ENCODE measurements at regions not wholly inside any gene's neighbourhood (a gene's known extent, or its start where the extent isn't known, plus 50 kb on each side); places are given as distances from the start of the nearest gene placed in this dataset.

DNA sequence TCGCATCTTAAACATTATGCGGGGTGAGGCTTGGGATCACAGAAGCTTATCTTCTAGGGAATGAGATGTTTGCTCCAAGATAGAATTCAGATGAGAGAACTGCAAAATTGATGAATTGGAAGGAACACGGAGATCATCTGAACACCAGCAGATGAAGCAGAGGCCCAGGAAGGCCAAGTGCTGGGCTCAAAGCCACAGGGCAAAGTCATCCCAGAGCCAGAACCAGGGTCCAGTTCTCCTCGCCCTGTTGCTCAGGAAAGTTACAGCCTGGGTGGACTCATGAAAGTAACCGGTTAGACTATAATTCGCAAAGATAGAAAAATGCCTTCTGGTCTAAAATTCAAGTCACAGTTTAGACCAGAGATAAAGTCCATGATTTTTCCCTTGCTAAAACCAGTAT is 456.1 kb upstream of the ID2 start:
- no peak overlapping the region for H3K4me3 ChIP-seq (ENCODE audit: insufficient read depth, low read depth, low read length, poor library complexity, severe bottlenecking)
- H3K36me3 ChIP-seq (ENCODE audit: control insufficient read depth, insufficient read depth, low read length) = no peaks in the 10 kb centered on the region
- H3K9me3 ChIP-seq (ENCODE audit: control insufficient read depth, low read length) = no peaks in the 10 kb centered on the region
- no peaks in the 10 kb centered on the region for H3K4me1 ChIP-seq (ENCODE audit: control insufficient read depth, insufficient read depth, low read length, poor library complexity, severe bottlenecking)
- H3K27ac ChIP-seq (ENCODE audit: insufficient read depth, low read length, poor library complexity, severe bottlenecking) = no peak overlapping the region
- no peak for DNase-seq
- H3K27me3 ChIP-seq (replicated peaks; ENCODE audit: control insufficient read depth, insufficient read depth, low read length, poor library complexity, severe bottlenecking) = no peaks in the 10 kb centered on the region

DNA sequence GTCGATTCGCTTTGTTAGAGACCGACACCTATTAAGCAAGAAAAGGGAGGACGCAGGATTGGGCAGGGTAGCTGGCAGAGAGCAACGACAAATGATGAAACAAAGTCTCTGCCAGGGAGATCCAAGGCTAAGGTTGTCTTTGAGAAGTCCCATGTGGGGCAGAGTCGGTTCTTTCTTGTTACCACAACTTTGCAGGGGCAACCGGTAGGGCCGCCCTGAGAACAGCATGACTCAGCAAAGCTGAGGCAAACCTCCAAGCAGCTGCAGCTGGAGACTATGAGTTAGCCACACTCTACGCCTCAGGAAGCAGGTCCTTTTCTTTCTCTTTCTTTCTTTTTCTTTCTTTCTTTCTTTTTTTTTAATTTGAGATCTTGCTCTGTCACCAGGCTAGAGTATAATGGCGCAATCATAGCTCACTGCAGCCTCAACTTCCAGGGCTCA is 452.3 kb upstream of the ID2 start:
- Histone ChIP-seq H3K27ac (ENCODE audit: insufficient read depth, low read length, poor library complexity, severe bottlenecking) (no peak overlapping the region), H3K4me3 (ENCODE audit: insufficient read depth, low read depth, low read length, poor library complexity, severe bottlenecking) (no peak overlapping the region), H3K27me3 (replicated peaks; ENCODE audit: control insufficient read depth, insufficient read depth, low read length, poor library complexity, severe bottlenecking) (no peaks in the 10 kb centered on the region), H3K36me3 (ENCODE audit: control insufficient read depth, insufficient read depth, low read length) (no peaks in the 10 kb centered on the region), H3K4me1 (ENCODE audit: control insufficient read depth, insufficient read depth, low read length, poor library complexity, severe bottlenecking) (no peaks in the 10 kb centered on the region), H3K9me3 (ENCODE audit: control insufficient read depth, low read length) (no peaks in the 10 kb centered on the region)
- DNase-seq = no peak

DNA sequence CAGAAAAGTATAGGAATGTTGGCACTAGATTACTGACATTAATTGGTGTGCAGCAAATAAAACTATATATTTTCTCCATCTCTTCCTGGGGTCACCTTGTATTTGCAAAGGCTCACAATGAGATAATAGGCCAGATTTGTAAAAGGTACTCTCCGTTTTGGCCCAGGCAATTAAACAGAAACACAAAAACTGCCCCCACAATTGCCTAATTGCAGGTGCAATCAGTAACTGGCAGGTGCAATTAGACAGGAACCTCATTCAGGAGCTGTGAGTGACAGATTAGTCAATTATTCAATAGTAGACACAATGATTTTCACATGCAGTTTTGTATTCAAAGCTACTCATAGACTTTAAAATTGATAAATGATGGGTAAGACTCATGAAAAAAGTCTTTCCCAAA is 451.4 kb upstream of the ID2 start:
- DNase-seq = no peak
- Histone ChIP-seq H3K9me3 (ENCODE audit: control insufficient read depth, low read length) (no peaks in the 10 kb centered on the region), H3K4me3 (ENCODE audit: insufficient read depth, low read depth, low read length, poor library complexity, severe bottlenecking) (no peak overlapping the region), H3K27me3 (replicated peaks; ENCODE audit: control insufficient read depth, insufficient read depth, low read length, poor library complexity, severe bottlenecking) (no peaks in the 10 kb centered on the region), H3K27ac (ENCODE audit: insufficient read depth, low read length, poor library complexity, severe bottlenecking) (no peak overlapping the region), H3K4me1 (ENCODE audit: control insufficient read depth, insufficient read depth, low read length, poor library complexity, severe bottlenecking) (no peaks in the 10 kb centered on the region), H3K36me3 (ENCODE audit: control insufficient read depth, insufficient read depth, low read length) (no peaks in the 10 kb centered on the region)

DNA sequence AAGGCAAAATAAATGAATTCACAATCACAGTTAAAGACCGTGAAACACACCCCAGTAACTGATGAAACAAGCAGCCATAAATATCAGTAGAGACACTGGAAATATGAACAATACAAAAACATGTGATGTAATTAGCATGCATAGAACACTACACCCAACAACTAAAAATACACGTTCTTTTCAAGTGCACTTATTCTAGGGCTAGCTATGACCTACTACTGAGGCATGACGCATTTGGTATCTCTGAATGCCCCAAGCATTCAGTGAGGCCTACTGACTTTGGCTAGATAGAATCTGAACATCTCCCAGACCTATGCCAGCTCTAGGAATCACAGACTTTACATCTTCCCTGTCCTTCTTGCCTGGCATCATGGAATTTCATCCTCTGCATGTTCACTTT is 450.0 kb upstream of the ID2 start:
- Histone ChIP-seq H3K36me3 (ENCODE audit: control insufficient read depth, insufficient read depth, low read length) (no peaks in the 10 kb centered on the region), H3K27me3 (replicated peaks; ENCODE audit: control insufficient read depth, insufficient read depth, low read length, poor library complexity, severe bottlenecking) (no peaks in the 10 kb centered on the region), H3K4me1 (ENCODE audit: control insufficient read depth, insufficient read depth, low read length, poor library complexity, severe bottlenecking) (no peaks in the 10 kb centered on the region), H3K9me3 (ENCODE audit: control insufficient read depth, low read length) (no peaks in the 10 kb centered on the region), H3K27ac (ENCODE audit: insufficient read depth, low read length, poor library complexity, severe bottlenecking) (no peak overlapping the region), H3K4me3 (ENCODE audit: insufficient read depth, low read depth, low read length, poor library complexity, severe bottlenecking) (no peak overlapping the region)
- no peak for DNase-seq

DNA sequence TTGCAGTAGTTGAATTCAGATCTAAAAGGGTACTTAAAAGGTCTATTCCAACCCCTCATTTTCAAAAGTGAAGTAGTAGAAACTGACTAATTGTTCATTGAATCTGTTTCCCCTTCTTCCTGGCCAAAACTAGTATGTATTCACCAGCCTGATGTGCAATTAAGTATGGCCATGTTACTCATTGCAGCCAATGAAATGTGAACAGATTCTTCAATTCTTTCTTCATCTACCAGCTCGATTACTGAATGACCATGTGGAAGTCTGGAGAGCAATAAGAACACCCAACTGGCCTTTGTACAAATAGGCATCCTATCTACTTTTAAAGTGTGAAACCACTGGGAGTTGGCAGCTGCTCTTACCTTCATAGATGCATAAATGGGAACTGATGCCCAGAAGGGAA is 449.0 kb upstream of the ID2 start:
- Histone ChIP-seq H3K27ac (ENCODE audit: insufficient read depth, low read length, poor library complexity, severe bottlenecking) (no peak overlapping the region), H3K4me3 (ENCODE audit: insufficient read depth, low read depth, low read length, poor library complexity, severe bottlenecking) (no peak overlapping the region), H3K36me3 (ENCODE audit: control insufficient read depth, insufficient read depth, low read length) (no peaks in the 10 kb centered on the region), H3K4me1 (ENCODE audit: control insufficient read depth, insufficient read depth, low read length, poor library complexity, severe bottlenecking) (no peaks in the 10 kb centered on the region), H3K9me3 (ENCODE audit: control insufficient read depth, low read length) (no peaks in the 10 kb centered on the region), H3K27me3 (replicated peaks; ENCODE audit: control insufficient read depth, insufficient read depth, low read length, poor library complexity, severe bottlenecking) (no peaks in the 10 kb centered on the region)
- no peak for DNase-seq

DNA sequence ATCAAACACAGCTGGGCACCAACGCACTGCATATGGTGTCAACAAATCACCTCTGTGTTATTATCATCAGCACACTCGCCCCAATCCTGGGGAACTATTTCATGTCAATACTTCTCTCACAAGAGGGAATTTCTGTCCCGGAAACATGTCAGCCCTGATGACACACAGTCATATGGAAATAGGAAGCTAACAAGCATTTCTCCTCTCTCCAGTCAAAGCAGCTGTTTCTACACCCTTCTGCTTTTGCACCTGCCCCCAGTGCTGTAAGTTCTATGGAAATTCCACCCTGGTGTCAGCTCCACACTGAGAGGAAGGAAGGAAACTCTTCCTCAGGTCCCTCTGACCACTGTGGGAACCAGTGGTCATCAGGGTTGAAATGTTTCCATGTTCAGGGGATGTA is 447.6 kb upstream of the ID2 start:
- H3K4me3 ChIP-seq (ENCODE audit: insufficient read depth, low read depth, low read length, poor library complexity, severe bottlenecking) = no peak overlapping the region
- H3K4me1 ChIP-seq (ENCODE audit: control insufficient read depth, insufficient read depth, low read length, poor library complexity, severe bottlenecking) = no peaks in the 10 kb centered on the region
- no peak for DNase-seq
- H3K27me3 ChIP-seq (replicated peaks; ENCODE audit: control insufficient read depth, insufficient read depth, low read length, poor library complexity, severe bottlenecking) = no peaks in the 10 kb centered on the region
- H3K36me3 ChIP-seq (ENCODE audit: control insufficient read depth, insufficient read depth, low read length) = no peaks in the 10 kb centered on the region
- H3K9me3 ChIP-seq (ENCODE audit: control insufficient read depth, low read length) = no peaks in the 10 kb centered on the region
- no peak overlapping the region for H3K27ac ChIP-seq (ENCODE audit: insufficient read depth, low read length, poor library complexity, severe bottlenecking)

DNA sequence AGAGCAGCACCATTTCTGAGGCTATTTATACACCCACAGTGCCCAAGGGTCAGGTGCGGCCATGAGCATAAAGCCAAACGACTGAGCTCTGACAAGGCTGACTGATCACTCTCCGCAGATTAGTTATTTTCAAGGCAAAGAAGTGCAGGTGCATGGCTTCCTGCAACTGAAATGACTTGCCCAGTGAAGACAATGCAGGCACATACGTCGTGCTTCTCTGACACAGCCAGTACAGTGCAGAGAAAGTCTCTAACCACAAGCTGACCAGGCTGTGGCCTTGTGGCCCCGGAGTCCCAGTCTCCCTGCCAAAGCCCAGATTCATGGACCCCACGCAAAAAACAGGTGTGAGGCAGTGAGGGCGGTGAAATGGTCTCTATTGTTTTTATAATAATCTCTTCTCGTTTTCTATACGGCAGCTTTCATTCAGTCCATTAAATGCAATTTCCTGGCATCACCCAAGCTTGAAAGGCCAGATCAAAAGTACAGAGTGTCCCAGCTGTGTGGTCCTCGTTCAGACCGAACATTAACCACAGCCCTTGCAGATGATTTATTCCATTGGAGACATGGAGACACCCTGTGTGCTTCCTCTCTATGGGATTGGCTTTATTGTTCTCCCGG is 447.0 kb upstream of the ID2 start:
- Histone ChIP-seq H3K36me3 (ENCODE audit: control insufficient read depth, insufficient read depth, low read length) (no peaks in the 10 kb centered on the region), H3K4me3 (ENCODE audit: insufficient read depth, low read depth, low read length, poor library complexity, severe bottlenecking) (no peak overlapping the region), H3K9me3 (ENCODE audit: control insufficient read depth, low read length) (no peaks in the 10 kb centered on the region), H3K27ac (ENCODE audit: insufficient read depth, low read length, poor library complexity, severe bottlenecking) (no peak overlapping the region), H3K27me3 (replicated peaks; ENCODE audit: control insufficient read depth, insufficient read depth, low read length, poor library complexity, severe bottlenecking) (no peaks in the 10 kb centered on the region), H3K4me1 (ENCODE audit: control insufficient read depth, insufficient read depth, low read length, poor library complexity, severe bottlenecking) (no peaks in the 10 kb centered on the region)
- DNase-seq = no peak

DNA sequence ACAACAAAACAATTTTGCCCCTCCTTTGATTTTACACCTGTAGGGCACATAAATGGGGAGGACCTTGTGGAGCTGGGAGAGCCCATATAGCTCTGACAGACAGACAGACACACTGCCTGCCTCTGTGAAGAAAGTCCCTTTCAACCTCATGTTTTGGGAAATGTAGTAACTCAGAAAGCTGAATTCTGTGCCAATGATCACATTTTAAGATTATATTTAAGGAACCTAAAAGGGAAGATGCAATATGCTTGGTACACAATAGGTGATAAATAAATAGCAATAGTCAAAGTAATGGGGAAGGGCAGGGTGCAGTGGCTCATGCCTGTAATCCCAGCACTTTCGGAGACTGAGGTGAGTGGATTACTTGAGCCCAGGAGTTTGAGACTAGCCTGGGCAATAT is 446.4 kb upstream of the ID2 start:
- Histone ChIP-seq H3K27ac (ENCODE audit: insufficient read depth, low read length, poor library complexity, severe bottlenecking) (no peak overlapping the region), H3K27me3 (replicated peaks; ENCODE audit: control insufficient read depth, insufficient read depth, low read length, poor library complexity, severe bottlenecking) (no peaks in the 10 kb centered on the region), H3K4me1 (ENCODE audit: control insufficient read depth, insufficient read depth, low read length, poor library complexity, severe bottlenecking) (no peaks in the 10 kb centered on the region), H3K9me3 (ENCODE audit: control insufficient read depth, low read length) (no peaks in the 10 kb centered on the region), H3K4me3 (ENCODE audit: insufficient read depth, low read depth, low read length, poor library complexity, severe bottlenecking) (no peak overlapping the region), H3K36me3 (ENCODE audit: control insufficient read depth, insufficient read depth, low read length) (no peaks in the 10 kb centered on the region)
- DNase-seq = no peak

DNA sequence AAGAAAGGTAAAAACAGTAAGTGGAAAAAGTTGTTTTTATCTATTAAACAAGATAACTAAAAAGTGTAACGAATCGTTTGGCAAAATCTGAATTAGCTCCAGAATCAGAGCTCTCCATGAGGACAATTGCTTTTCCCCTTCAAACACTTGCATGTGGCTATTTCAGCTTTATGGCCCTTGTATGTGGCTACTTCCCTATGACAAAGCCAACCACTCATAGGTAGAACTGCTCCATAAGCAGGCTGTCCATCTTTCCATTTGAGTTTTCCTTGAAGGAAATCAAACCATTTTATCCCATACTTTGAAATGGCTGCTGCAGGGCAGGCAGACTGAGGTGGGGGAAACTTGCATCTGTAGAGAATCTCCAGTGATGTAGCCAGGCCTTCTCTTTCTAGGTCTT is 445.5 kb upstream of the ID2 start:
- DNase-seq = no peak
- Histone ChIP-seq H3K9me3 (ENCODE audit: control insufficient read depth, low read length) (no peaks in the 10 kb centered on the region), H3K4me1 (ENCODE audit: control insufficient read depth, insufficient read depth, low read length, poor library complexity, severe bottlenecking) (no peaks in the 10 kb centered on the region), H3K27me3 (replicated peaks; ENCODE audit: control insufficient read depth, insufficient read depth, low read length, poor library complexity, severe bottlenecking) (no peaks in the 10 kb centered on the region), H3K4me3 (ENCODE audit: insufficient read depth, low read depth, low read length, poor library complexity, severe bottlenecking) (no peak overlapping the region), H3K27ac (ENCODE audit: insufficient read depth, low read length, poor library complexity, severe bottlenecking) (no peak overlapping the region), H3K36me3 (ENCODE audit: control insufficient read depth, insufficient read depth, low read length) (no peaks in the 10 kb centered on the region)

DNA sequence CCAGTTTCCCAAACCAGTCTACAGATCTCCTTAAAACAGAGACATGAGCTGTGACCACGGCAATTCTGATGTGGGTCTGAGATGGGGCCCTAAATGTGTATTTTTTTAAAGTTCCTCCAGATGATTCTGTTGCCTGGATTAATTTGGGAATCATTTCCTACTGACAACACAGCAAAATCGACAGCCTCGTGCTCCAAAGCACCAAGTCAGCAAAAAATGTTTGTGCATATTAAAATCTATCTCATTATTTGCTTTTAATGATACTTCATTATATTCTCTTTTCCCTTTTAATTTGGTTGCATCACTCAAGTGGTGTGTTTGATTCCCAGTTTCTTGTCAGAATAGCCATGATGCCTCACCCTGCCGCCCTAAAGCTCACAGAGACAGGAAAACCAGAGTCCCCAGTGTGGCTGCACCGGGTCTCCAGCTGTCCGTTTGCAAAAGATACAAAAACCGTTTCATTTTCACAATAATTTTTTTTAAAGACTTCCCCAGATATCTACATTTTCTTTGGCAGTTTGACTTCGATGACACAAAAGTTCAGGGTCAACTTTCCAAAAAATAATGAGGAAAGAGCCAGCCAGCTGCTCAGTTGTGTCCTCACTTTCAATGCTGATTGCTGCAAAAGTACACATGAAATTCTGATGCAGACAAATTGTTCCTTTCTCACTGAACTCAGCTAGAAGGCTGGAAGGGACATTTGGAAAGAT is 443.2 kb upstream of the ID2 start:
- H3K27me3 ChIP-seq (replicated peaks; ENCODE audit: control insufficient read depth, insufficient read depth, low read length, poor library complexity, severe bottlenecking) = no peaks in the 10 kb centered on the region
- no peaks in the 10 kb centered on the region for H3K4me1 ChIP-seq (ENCODE audit: control insufficient read depth, insufficient read depth, low read length, poor library complexity, severe bottlenecking)
- H3K36me3 ChIP-seq (ENCODE audit: control insufficient read depth, insufficient read depth, low read length) = no peaks in the 10 kb centered on the region
- H3K9me3 ChIP-seq (ENCODE audit: control insufficient read depth, low read length) = no peaks in the 10 kb centered on the region
- H3K4me3 ChIP-seq (ENCODE audit: insufficient read depth, low read depth, low read length, poor library complexity, severe bottlenecking) = no peak overlapping the region
- no peak overlapping the region for H3K27ac ChIP-seq (ENCODE audit: insufficient read depth, low read length, poor library complexity, severe bottlenecking)
- no peak for DNase-seq

All from effector memory CD4-positive, alpha-beta T cell (primary cell).